Mesodermal cell (in vitro differentiated cells): ENCODE measurements at regions not wholly inside any gene's neighbourhood (a gene's known extent, or its start where the extent isn't known, plus 50 kb on each side); places are given as distances from the start of the nearest gene placed in this dataset.
"Not testable (repeated sequence)": the region's sequence is repeated elsewhere in the genome, so short reads cannot be mapped to it uniquely, and the experiment has no call there.

Experiments
- H3K27ac ChIP-seq: 2 replicates; pipeline ENCODE4 v1.7.0; 2013; ENCODE audit warnings: mild to moderate bottlenecking, low read depth, low read length, moderate library complexity; ENCODE audit not compliant: severe bottlenecking
- H3K36me3 ChIP-seq: 2 replicates; pipeline ENCODE4 v1.7.1; 2013; ENCODE audit warnings: mild to moderate bottlenecking, low read length, moderate library complexity; ENCODE audit not compliant: control insufficient read depth, insufficient read depth
- H3K4me1 ChIP-seq: one replicate; pipeline ENCODE4 v1.7.1; 2013; ENCODE audit warnings: mild to moderate bottlenecking, low read length; ENCODE audit not compliant: insufficient read depth, control insufficient read depth, poor library complexity, severe bottlenecking
- H3K4me3 ChIP-seq: 2 replicates; pipeline ENCODE4 v1.7.0; 2013; ENCODE audit warnings: low read length, control low read depth, mild to moderate bottlenecking; ENCODE audit not compliant: insufficient read depth, poor library complexity, severe bottlenecking; ENCODE audit errors: extremely low read depth
- H3K9me3 ChIP-seq: 2 replicates; pipeline ENCODE4 v1.7.1; 2013; ENCODE audit warnings: mild to moderate bottlenecking, low read length, moderate library complexity; ENCODE audit not compliant: control insufficient read depth
- WGBS, 2 experiments: methylation state at CpG; one replicate each; pipeline ENCODE4 v1.1.5; 2013; ENCODE audit warnings: missing lambda C conversion rate in 2 of 2; ENCODE audit not compliant: insufficient coverage in 2 of 2; 5-methylcytosine and 5-hydroxymethylcytosine counted together

- 94% methylated on average over 3 to 4 of the region's 5 CpGs for WGBS, 2 experiments
- no peak overlapping the region for H3K4me3 ChIP-seq
- H3K36me3 ChIP-seq = no peaks in the 10 kb centered on the region
- H3K9me3 ChIP-seq = no peaks in the 10 kb centered on the region
- no peak overlapping the region for H3K27ac ChIP-seq
- peaks cover 4% of the 10 kb centered on the region for H3K4me1 ChIP-seq
Measured at GRCh38 chr7:115183431-115184057, 261.6 kb downstream of the MDFIC start.

GRCh38 chr7:115178835-115179234, 256.9 kb downstream of the MDFIC start:
- no peak overlapping the region for H3K4me3 ChIP-seq
- no peaks in the 10 kb centered on the region for H3K9me3 ChIP-seq
- peaks cover 4% of the 10 kb centered on the region for H3K4me1 ChIP-seq
- H3K36me3 ChIP-seq = no peaks in the 10 kb centered on the region
- no peak overlapping the region for H3K27ac ChIP-seq
- WGBS, 2 experiments = 64 to 100% methylated on average over 1 of the region's 2 CpGs

GRCh38 chr7:115177823-115178222, 255.9 kb downstream of the MDFIC start:
- Histone ChIP-seq H3K4me1 (peaks cover 4% of the 10 kb centered on the region), H3K9me3 (no peaks in the 10 kb centered on the region), H3K27ac (no peak overlapping the region), H3K36me3 (no peaks in the 10 kb centered on the region), H3K4me3 (no peak overlapping the region)
- 88 to 100% methylated on average over 1 to 2 of the region's 3 CpGs for WGBS, 2 experiments

DNA sequence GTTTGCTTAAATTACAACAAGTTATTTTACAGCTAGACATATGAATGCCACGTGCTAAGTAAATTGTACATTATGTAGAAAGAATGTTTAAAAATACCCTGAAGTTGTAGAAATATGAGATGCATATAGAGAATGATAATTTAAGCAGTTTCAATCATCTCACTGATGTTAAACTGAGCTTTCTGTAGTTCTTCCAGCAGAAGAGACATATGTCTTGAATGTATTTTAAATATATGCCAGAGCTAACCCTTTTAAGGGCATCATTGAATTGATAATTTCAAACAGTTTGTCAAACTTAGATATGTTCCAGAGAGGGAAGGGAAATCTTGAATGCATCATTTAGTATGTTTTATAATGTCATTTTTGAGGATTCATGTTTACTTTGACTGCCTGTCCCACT, 255.2 kb downstream of the MDFIC start:
- Histone ChIP-seq H3K9me3 (no peaks in the 10 kb centered on the region), H3K27ac (no peak overlapping the region), H3K4me1 (peaks cover 4% of the 10 kb centered on the region), H3K4me3 (no peak overlapping the region), H3K36me3 (no peaks in the 10 kb centered on the region)
- no CpG with 5 or more reads among the region's 1 CpG for WGBS, 2 experiments

DNA sequence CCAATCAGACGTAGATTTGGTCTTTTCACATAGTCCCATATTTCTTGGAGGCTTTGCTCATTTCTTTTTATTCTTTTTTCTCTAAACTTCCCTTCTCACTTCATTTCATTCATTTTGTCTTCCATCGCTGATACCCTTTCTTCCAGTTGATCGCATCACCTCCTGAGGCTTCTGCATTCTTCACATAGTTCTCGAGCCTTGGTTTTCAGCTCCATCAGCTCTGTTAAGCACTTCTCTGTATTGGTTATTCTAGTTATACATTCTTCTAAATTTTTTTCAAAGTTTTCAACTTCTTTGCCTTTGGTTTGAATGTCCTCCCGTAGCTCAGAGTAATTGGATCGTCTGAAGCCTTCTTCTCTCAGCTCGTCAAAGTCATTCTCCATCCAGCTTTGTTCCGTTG, 250.5 kb downstream of the MDFIC start:
- H3K4me1 ChIP-seq, H3K4me3 ChIP-seq, H3K36me3 ChIP-seq, H3K27ac ChIP-seq, H3K9me3 ChIP-seq: not testable (repeated sequence)
- WGBS, 2 experiments = 92 to 94% methylated on average over 2 of the region's 8 CpGs

DNA sequence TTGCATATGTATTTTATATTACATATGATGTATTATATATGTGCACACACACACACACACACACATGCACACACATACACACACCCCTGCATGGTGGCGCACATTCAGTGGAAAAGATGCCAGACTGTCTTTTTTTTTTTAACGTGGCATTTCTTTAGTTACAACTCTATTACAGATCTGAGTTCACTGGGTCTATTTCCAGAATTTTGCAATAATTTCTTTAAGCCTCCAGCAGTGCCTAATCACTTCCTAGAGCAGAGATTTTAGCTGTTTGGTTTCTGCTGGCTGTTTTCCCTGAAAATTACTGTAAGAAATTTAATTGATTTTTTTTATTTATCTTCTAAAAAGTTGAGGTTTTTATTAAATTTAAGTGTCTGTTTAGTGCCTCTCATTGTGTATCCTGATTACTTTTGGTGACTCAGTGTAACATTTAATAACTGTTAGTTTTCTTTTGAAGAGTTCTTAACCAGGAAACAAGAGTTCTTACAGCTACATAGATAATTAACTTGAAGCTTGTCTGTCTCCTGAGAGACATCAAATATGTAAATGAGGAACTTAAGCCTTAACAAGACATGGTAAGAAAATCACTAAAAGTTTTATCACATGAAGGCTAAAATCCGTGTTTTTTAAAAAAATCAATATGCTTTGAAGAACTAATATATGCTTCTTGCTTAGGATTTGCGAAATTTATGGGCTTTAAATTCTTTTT, 232.0 kb downstream of the MDFIC start:
- WGBS, 2 experiments = 87 to 100% methylated on average over 2 to 4 of the region's 4 CpGs
- no peak overlapping the region for H3K27ac ChIP-seq
- no peaks in the 10 kb centered on the region for H3K9me3 ChIP-seq
- H3K4me1 ChIP-seq = no peaks in the 10 kb centered on the region
- H3K4me3 ChIP-seq = no peak overlapping the region
- no peaks in the 10 kb centered on the region for H3K36me3 ChIP-seq

DNA sequence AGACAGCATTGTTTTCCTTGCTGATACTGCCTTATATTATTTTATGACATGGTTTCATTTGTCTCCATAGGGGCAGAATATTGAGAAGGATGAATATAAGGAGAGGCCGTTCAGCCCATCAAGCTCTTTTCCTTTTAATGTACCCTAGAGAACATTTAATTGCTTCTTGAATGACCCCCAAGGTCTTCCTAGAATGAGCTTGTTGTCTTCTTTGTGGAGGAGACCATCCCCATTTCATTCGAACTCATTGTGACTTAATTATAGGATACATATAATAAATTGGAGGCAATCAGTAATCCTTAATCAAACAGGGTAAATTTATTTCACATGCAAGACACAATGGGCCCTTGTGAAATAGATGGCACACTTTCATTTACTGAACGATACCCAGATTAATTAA, 231.3 kb downstream of the MDFIC start:
- Histone ChIP-seq H3K4me3 (no peak overlapping the region), H3K9me3 (no peaks in the 10 kb centered on the region), H3K4me1 (no peaks in the 10 kb centered on the region), H3K36me3 (no peaks in the 10 kb centered on the region), H3K27ac (no peak overlapping the region)
- 92 to 94% methylated on average over 1 of the region's 3 CpGs for WGBS, 2 experiments

DNA sequence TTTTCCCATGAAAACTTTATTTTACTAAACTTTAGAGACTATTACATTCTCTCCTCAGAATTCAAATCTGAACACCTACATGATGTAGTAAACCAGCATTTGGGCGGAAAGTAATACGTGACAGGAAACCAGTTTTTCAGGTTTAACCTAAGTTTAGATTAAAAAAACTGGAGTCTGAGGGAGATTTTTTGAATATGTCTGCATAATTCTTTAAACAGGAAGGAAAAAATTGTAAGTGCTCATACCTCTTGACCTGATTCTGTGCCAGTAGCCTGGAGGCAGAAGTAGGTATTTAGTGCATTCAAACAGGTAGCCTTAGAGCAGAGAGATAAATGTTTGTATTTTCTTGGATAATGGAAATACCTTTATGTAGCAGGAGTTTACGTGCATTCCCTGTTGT, 224.3 kb downstream of the MDFIC start:
- 100% methylated on average over 2 of the region's 3 CpGs; no CpG with 5 or more reads in 1 of the 2 experiments for WGBS, 2 experiments
- Histone ChIP-seq H3K36me3 (no peaks in the 10 kb centered on the region), H3K27ac (no peak overlapping the region), H3K4me3 (no peak overlapping the region), H3K4me1 (no peaks in the 10 kb centered on the region), H3K9me3 (no peaks in the 10 kb centered on the region)

DNA sequence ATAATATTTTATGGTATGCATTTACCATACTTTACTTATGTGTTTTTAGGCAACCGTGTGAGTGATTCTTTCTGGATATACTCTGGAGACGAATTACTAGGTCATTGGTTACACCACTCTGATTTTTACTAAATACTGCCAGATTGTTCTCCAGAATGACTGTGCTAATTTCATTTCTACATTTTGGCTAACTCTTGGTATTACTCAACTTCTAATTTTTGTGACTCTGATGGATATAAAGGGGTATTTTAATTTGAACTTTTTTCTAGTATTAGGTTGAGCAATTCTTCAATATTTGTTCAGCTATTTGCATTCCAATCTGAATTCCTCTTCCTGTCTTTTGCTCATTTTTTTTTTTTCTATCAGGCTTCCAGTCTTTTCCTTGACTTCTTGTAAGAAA, 223.6 kb downstream of the MDFIC start:
- no peak overlapping the region for H3K27ac ChIP-seq
- H3K9me3 ChIP-seq = no peaks in the 10 kb centered on the region
- H3K4me3 ChIP-seq = no peak overlapping the region
- H3K36me3 ChIP-seq = no peaks in the 10 kb centered on the region
- H3K4me1 ChIP-seq = no peaks in the 10 kb centered on the region
- 83% methylated on average over 1 of the region's 2 CpGs; no CpG with 5 or more reads in 1 of the 2 experiments for WGBS, 2 experiments

DNA sequence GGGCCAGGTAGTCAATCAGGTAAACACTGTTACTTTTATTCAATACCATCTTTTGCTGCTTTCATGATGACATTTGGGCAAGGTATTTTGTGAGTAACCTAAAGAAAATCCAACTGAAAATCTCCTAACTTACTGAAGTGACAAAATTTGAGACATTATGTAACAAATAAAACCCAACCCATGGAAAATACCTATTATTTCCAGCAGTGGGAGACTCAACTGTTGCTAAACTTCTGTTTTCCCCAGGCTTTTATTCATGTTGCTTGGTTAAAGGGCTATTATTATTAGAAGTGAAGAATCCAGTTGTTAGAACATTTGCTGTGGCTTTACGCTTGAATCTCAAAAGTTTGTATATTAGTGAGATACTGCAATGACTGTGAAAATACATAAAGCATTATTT, 215.9 kb downstream of the MDFIC start:
- no peak overlapping the region for H3K27ac ChIP-seq
- no CpG with 5 or more reads among the region's 1 CpG for WGBS, 2 experiments

DNA sequence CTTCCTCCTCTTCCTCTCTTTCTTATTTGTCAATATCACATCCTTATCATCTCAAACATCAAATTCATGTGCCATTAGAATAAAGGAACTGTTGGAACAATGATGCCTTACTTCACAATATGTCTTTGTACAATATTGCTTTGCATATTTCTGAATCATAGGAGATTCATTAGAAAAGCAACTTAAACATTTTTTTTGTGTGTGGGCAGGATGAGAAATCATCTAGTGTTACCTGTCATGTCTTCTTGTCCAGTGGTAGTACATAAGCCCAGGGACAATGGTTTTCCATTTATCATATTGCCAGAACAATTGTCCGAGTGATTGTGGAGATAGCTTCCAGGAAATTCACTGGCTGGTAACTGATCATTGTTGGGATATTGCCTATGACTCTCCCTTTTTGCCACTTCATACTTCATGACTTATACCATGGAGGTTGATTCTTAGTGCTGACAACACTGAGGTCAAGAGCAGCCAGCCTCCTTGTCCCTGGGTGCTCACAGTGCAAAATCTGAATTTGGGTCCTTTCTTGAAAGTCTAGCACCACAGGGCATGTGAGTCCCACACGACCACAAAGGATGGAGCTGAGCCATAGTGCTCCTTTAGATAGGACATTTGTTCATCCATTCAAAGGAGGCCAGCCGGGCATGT, 215.0 kb downstream of the MDFIC start:
- 90 to 100% methylated on average over 1 to 3 of the region's 3 CpGs for WGBS, 2 experiments
- H3K9me3 ChIP-seq = no peaks in the 10 kb centered on the region
- H3K36me3 ChIP-seq = no peaks in the 10 kb centered on the region
- H3K27ac ChIP-seq = no peak overlapping the region
- no peak overlapping the region for H3K4me3 ChIP-seq
- H3K4me1 ChIP-seq = peaks cover 3% of the 10 kb centered on the region

More for the DNA sequence above, 215.9 kb downstream of the MDFIC start:
- Histone ChIP-seq H3K4me3 (no peak overlapping the region), H3K36me3 (no peaks in the 10 kb centered on the region), H3K4me1 (peaks cover 3% of the 10 kb centered on the region), H3K9me3 (no peaks in the 10 kb centered on the region)
